ENCODE measurements at regions not wholly inside any gene's neighbourhood (a gene's known extent, or its start where the extent isn't known, plus 50 kb on each side); places are given as distances from the start of the nearest gene placed in this dataset.

DNA sequence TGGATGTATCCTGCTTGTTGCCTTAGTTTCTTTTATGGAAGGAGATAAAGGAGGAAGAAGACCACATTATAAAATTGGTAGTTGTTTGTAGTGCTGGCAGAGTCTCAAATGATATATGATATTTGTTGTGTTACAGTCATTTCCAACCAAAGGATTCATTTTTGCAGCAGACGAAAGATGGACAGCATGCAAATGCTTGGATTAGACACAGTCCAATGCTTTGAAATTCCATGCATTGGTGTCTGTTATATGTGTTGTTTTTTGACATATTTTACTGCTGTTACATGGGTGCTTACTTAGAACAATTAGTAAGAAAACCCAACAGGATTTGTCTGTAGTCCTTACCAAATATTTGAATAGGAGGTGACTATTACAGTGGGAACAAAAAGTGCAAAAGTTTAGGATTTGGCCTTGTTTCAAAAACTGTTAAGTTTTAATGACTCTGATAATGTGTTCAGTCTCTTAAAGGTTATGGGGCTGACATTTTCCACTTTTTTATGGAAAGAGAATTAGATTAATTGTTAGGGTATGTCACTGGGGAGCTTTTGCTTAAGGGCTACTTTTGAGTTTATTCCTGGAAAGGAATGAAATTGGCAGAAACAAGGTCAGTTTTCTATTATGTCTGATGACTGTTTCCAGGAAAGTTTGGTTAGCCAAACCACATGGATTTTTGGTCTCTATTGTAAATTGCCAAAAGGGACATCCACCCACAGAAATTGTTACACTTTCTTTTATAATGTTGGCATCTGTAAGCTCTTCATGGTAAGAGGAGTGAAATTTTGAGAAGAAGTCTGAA is 229.4 kb upstream of the MMADHC start:
- Histone ChIP-seq H3K4me1 (ENCODE audit: insufficient read depth, low read length, severe bottlenecking) (no peaks in the 10 kb centered on the region), H3K9me3 (ENCODE audit: low read length) (no peaks in the 10 kb centered on the region), H3K79me2 (ENCODE audit: insufficient read depth, low read length) (no peaks in the 10 kb centered on the region), H3K9ac (ENCODE audit: low read length) (no peak overlapping the region), H3K27ac (ENCODE audit: low read depth, low read length, poor library complexity, severe bottlenecking) (no peak overlapping the region), H4K20me1 (ENCODE audit: insufficient read depth, low read length) (no peaks in the 10 kb centered on the region), H3K27me3 (ENCODE audit: insufficient read depth, low read length) (no peaks in the 10 kb centered on the region), H3K4me2 (ENCODE audit: low read length) (no peak overlapping the region), H2AFZ (ENCODE audit: low read length) (no peak overlapping the region), H3F3A (ENCODE audit: insufficient read depth, low read length) (no peaks in the 10 kb centered on the region), H3K9me2 (ENCODE audit: low read depth, low read length) (no peaks in the 10 kb centered on the region), H3K36me3 (ENCODE audit: insufficient read depth, low read length) (no peaks in the 10 kb centered on the region), H3K4me3 (ENCODE audit: low read depth, low read length, poor library complexity, severe bottlenecking) (no peak overlapping the region)
- no peak for TF ChIP-seq EZH2 (IDR thresholded peaks at IDR 0.05; ENCODE audit: borderline replicate concordance, low read length)
- TF ChIP-seq, protein P1, sequence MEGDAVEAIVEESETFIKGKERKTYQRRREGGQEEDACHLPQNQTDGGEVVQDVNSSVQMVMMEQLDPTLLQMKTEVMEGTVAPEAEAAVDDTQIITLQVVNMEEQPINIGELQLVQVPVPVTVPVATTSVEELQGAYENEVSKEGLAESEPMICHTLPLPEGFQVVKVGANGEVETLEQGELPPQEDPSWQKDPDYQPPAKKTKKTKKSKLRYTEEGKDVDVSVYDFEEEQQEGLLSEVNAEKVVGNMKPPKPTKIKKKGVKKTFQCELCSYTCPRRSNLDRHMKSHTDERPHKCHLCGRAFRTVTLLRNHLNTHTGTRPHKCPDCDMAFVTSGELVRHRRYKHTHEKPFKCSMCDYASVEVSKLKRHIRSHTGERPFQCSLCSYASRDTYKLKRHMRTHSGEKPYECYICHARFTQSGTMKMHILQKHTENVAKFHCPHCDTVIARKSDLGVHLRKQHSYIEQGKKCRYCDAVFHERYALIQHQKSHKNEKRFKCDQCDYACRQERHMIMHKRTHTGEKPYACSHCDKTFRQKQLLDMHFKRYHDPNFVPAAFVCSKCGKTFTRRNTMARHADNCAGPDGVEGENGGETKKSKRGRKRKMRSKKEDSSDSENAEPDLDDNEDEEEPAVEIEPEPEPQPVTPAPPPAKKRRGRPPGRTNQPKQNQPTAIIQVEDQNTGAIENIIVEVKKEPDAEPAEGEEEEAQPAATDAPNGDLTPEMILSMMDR (IDR thresholded peaks at IDR 0.05; ENCODE audit: low read length) = no peak

DNA sequence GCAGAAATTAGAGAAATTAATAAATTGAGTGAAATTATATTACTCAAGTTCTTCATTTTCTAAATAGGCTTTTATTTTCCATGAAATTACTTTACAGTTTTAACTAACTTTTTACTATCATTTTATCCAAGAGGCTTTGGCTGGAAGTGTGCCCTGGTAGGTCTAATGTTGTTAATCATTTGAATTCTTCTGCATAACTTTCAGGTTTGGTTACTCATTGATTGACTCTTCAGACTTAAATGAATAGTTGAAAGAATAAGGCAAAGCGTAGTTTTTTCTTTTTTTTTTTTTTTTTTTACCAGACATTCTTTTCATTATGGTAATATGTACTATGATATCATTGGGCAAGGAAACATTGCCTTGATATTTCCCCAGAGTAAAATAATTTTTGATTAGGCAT is 228.4 kb upstream of the MMADHC start:
- Histone ChIP-seq H3F3A (ENCODE audit: insufficient read depth, low read length) (no peaks in the 10 kb centered on the region), H4K20me1 (ENCODE audit: insufficient read depth, low read length) (no peaks in the 10 kb centered on the region), H3K9me2 (ENCODE audit: low read depth, low read length) (no peaks in the 10 kb centered on the region), H3K4me2 (ENCODE audit: low read length) (no peak overlapping the region), H3K4me1 (ENCODE audit: insufficient read depth, low read length, severe bottlenecking) (no peaks in the 10 kb centered on the region), H3K4me3 (ENCODE audit: low read depth, low read length, poor library complexity, severe bottlenecking) (no peak overlapping the region), H3K9me3 (ENCODE audit: low read length) (no peaks in the 10 kb centered on the region), H3K9ac (ENCODE audit: low read length) (no peak overlapping the region), H3K36me3 (ENCODE audit: insufficient read depth, low read length) (no peaks in the 10 kb centered on the region), H3K27me3 (ENCODE audit: insufficient read depth, low read length) (no peaks in the 10 kb centered on the region), H2AFZ (ENCODE audit: low read length) (no peak overlapping the region), H3K79me2 (ENCODE audit: insufficient read depth, low read length) (no peaks in the 10 kb centered on the region), H3K27ac (ENCODE audit: low read depth, low read length, poor library complexity, severe bottlenecking) (no peak overlapping the region)
- TF ChIP-seq EZH2 (IDR thresholded peaks at IDR 0.05; ENCODE audit: borderline replicate concordance, low read length) = no peak
- TF ChIP-seq, protein P1 (IDR thresholded peaks at IDR 0.05; ENCODE audit: low read length) = no peak

DNA sequence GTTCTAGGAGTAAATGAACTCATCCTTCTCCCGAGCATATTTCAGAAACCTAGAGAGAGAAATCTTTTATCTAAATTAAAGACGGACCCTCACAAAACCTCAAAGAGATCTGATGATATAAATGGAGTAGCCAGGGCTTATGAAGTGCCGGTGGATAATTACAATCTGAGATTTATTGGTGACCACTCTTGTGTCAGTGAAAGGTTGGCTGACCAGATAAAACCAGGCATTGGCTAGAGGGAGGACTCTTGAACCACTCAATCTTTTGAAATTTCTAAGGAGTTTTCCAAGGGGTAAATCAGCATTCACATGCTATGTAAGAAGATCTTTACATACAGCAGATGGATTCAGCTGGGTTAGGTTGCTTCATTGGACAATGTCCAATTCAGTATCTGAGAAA is 227.3 kb upstream of the MMADHC start:
- H3K9me3 ChIP-seq (ENCODE audit: low read length) = no peaks in the 10 kb centered on the region
- no peaks in the 10 kb centered on the region for H3K27me3 ChIP-seq (ENCODE audit: insufficient read depth, low read length)
- no peak overlapping the region for H3K27ac ChIP-seq (ENCODE audit: low read depth, low read length, poor library complexity, severe bottlenecking)
- H3K4me1 ChIP-seq (ENCODE audit: insufficient read depth, low read length, severe bottlenecking) = no peaks in the 10 kb centered on the region
- H4K20me1 ChIP-seq (ENCODE audit: insufficient read depth, low read length) = no peaks in the 10 kb centered on the region
- H3K4me2 ChIP-seq (ENCODE audit: low read length) = no peak overlapping the region
- H3K9me2 ChIP-seq (ENCODE audit: low read depth, low read length) = no peaks in the 10 kb centered on the region
- no peak overlapping the region for H2AFZ ChIP-seq (ENCODE audit: low read length)
- TF ChIP-seq EZH2 (IDR thresholded peaks at IDR 0.05; ENCODE audit: borderline replicate concordance, low read length) = no peak
- TF ChIP-seq, protein P1 (IDR thresholded peaks at IDR 0.05; ENCODE audit: low read length) = no peak
- no peaks in the 10 kb centered on the region for H3K79me2 ChIP-seq (ENCODE audit: insufficient read depth, low read length)
- H3K9ac ChIP-seq (ENCODE audit: low read length) = no peak overlapping the region
- H3K36me3 ChIP-seq (ENCODE audit: insufficient read depth, low read length) = no peaks in the 10 kb centered on the region
- no peaks in the 10 kb centered on the region for H3F3A ChIP-seq (ENCODE audit: insufficient read depth, low read length)
- no peak overlapping the region for H3K4me3 ChIP-seq (ENCODE audit: low read depth, low read length, poor library complexity, severe bottlenecking)
